GM23338 (cell line): ENCODE measurements at regions not wholly inside any gene's neighbourhood (a gene's known extent, or its start where the extent isn't known, plus 50 kb on each side); places are given as distances from the start of the nearest gene placed in this dataset.

ENCODE experiments used
- ATAC-seq: fragments of 200-7000 bp; cut with Tn5 transposase; 3 replicates; pipeline ENCODE4 v1.9.1; 2020
- DNase-seq: peaks from one replicate; pipeline ENCODE4 v3.0.0-alpha.2; 2015; ENCODE audit warnings: low spot score
- H2AFZ ChIP-seq: fragments of 200-600 bp; sonication (generic); 2 replicates; pipeline ENCODE4 v1.8.0; 2016; ENCODE audit warnings: antibody characterized with exemption, mild to moderate bottlenecking, moderate library complexity
- H3F3A ChIP-seq: fragments of 200-600 bp; sonication (generic); replicated peaks from 2 replicates; pipeline ENCODE4 v1.8.0; 2017; ENCODE audit warnings: antibody characterized with exemption, mixed run types, low read depth
- H3K27ac ChIP-seq: fragments of 200-600 bp; sonication (generic); 2 replicates; pipeline ENCODE4 v1.6.1; 2016; ENCODE audit warnings: low read depth
- H3K27me3 ChIP-seq: fragments of 200-600 bp; sonication (generic); 2 replicates; pipeline ENCODE4 v1.8.0; 2016; ENCODE audit warnings: mild to moderate bottlenecking, mixed run types, moderate library complexity; ENCODE audit not compliant: insufficient read depth
- H3K36me3 ChIP-seq: fragments of 200-600 bp; sonication (generic); 2 replicates; pipeline ENCODE4 v1.8.0; 2016; ENCODE audit warnings: mild to moderate bottlenecking; ENCODE audit not compliant: insufficient read depth
- H3K4me1 ChIP-seq: fragments of 200-600 bp; sonication (generic); 2 replicates; pipeline ENCODE4 v1.8.0; 2016; ENCODE audit warnings: mild to moderate bottlenecking, moderate library complexity; ENCODE audit not compliant: insufficient read depth
- H3K4me2 ChIP-seq: fragments of 200-600 bp; sonication (generic); 2 replicates; pipeline ENCODE4 v1.7.1; 2017; ENCODE audit warnings: mixed run types
- H3K4me3 ChIP-seq: fragments of 200-600 bp; sonication (generic); 2 replicates; pipeline ENCODE4 v1.6.1; 2016; ENCODE audit warnings: mixed run types
- H3K79me2 ChIP-seq: fragments of 200-600 bp; sonication (generic); replicated peaks from 2 replicates; pipeline ENCODE4 v1.8.0; 2017; ENCODE audit warnings: mild to moderate bottlenecking; ENCODE audit not compliant: insufficient read depth
- H3K9me2 ChIP-seq: fragments of 200-600 bp; sonication (generic); 2 replicates; pipeline ENCODE4 v1.8.0; 2017; ENCODE audit not compliant: insufficient read depth
- H4K20me1 ChIP-seq: fragments of 200-600 bp; sonication (generic); replicated peaks from 2 replicates; pipeline ENCODE4 v1.8.0; 2017; ENCODE audit warnings: mild to moderate bottlenecking; ENCODE audit not compliant: insufficient read depth
- H3K27ac Mint-ChIP-seq: 2 replicates; pipeline ENCODE4 v1.8.0; 2020; ENCODE audit warnings: inconsistent platforms, mild to moderate bottlenecking, moderate library complexity, mixed read lengths
- H3K27me3 Mint-ChIP-seq: 3 replicates; pipeline ENCODE4 v1.8.0; 2022; ENCODE audit warnings: low read depth, mild to moderate bottlenecking, moderate library complexity, mixed read lengths, inconsistent platforms; ENCODE audit not compliant: insufficient read depth, poor library complexity
- H3K36me3 Mint-ChIP-seq: 3 replicates; pipeline ENCODE4 v1.8.0; 2021; ENCODE audit warnings: low read depth, mild to moderate bottlenecking, inconsistent platforms, moderate library complexity, mixed read lengths
- H3K4me1 Mint-ChIP-seq: 3 replicates; pipeline ENCODE4 v1.8.0; 2020; ENCODE audit warnings: mild to moderate bottlenecking, inconsistent platforms, mixed read lengths
- H3K4me3 Mint-ChIP-seq: 3 replicates; pipeline ENCODE4 v1.8.0; 2021; ENCODE audit warnings: moderate library complexity, mild to moderate bottlenecking, inconsistent platforms, mixed read lengths
- H3K9me3 Mint-ChIP-seq: 3 replicates; pipeline ENCODE4 v1.8.0; 2020; ENCODE audit warnings: moderate library complexity, mild to moderate bottlenecking, inconsistent platforms, mixed read lengths
- CREB1 ChIP-seq: fragments of 250-450 bp; sonication (Bioruptor Pico); IDR thresholded peaks from 2 replicates; pipeline ENCODE4 v1.5.0; 2020; ENCODE audit warnings: low read depth, mild to moderate bottlenecking, moderate library complexity
- CTCF ChIP-seq, 2 experiments: fragments of 200-600 bp in 1 of 2; sonication (generic) in 1 of 2; conservative IDR thresholded peaks; 2 replicates each; pipeline versions ENCODE4 v1.5.1 to v1.6.1; 2016 to 2017; ENCODE audit warnings: antibody characterized with exemption in 2 of 2, low read depth in 2 of 2, mild to moderate bottlenecking in 2 of 2, moderate library complexity in 1 of 2
- EZH2 ChIP-seq: fragments of 200-600 bp; sonication (generic); IDR thresholded peaks from one replicate; pipeline ENCODE4 v1.8.0; 2017; ENCODE audit warnings: antibody characterized with exemption, mild to moderate bottlenecking, low read depth; ENCODE audit not compliant: unreplicated experiment
- EZH2phosphoT487 ChIP-seq: fragments of 200-600 bp; sonication (generic); IDR thresholded peaks from one replicate; pipeline ENCODE4 v1.8.1; 2018; ENCODE audit warnings: antibody characterized with exemption; ENCODE audit not compliant: unreplicated experiment
- JUNB ChIP-seq: IDR thresholded peaks from one replicate; pipeline ENCODE4 v1.6.1; 2016; ENCODE audit warnings: antibody characterized with exemption; ENCODE audit not compliant: unreplicated experiment
- NANOG ChIP-seq: IDR thresholded peaks from 2 replicates; pipeline ENCODE4 v1.6.1; 2016; ENCODE audit warnings: antibody characterized with exemption, borderline replicate concordance
- POLR2AphosphoS5 ChIP-seq: IDR thresholded peaks from 2 replicates; pipeline ENCODE4 v1.6.1; 2016; ENCODE audit warnings: antibody characterized with exemption, low read depth
- STAT1 ChIP-seq: IDR thresholded peaks from one replicate; pipeline ENCODE4 v1.6.1; 2016; ENCODE audit warnings: antibody characterized with exemption; ENCODE audit not compliant: unreplicated experiment
- ZNF114 ChIP-seq: fragments of 250-450 bp; sonication (Bioruptor Pico); IDR thresholded peaks from 2 replicates; pipeline ENCODE4 v1.5.0; 2020; ENCODE audit warnings: mild to moderate bottlenecking, moderate library complexity
- ZNF331 ChIP-seq: fragments of 250-450 bp; sonication (Bioruptor Pico); IDR thresholded peaks from 2 replicates; pipeline ENCODE4 v1.5.0; 2020; ENCODE audit warnings: low read depth, mild to moderate bottlenecking, moderate library complexity
- ZNF462 ChIP-seq: fragments of 250-450 bp; sonication (Bioruptor Pico); IDR thresholded peaks from 2 replicates; pipeline ENCODE4 v1.5.0; 2020; ENCODE audit warnings: mild to moderate bottlenecking, moderate library complexity
- TF ChIP-seq, protein P1 (sequence below): IDR thresholded peaks from 2 replicates; pipeline ENCODE4 v1.6.1; 2016; ENCODE audit warnings: antibody characterized with exemption
- TF ChIP-seq, protein P2 (sequence below): IDR thresholded peaks from one replicate; pipeline ENCODE4 v1.6.1; 2018; ENCODE audit warnings: antibody characterized with exemption; ENCODE audit not compliant: unreplicated experiment

DNA sequence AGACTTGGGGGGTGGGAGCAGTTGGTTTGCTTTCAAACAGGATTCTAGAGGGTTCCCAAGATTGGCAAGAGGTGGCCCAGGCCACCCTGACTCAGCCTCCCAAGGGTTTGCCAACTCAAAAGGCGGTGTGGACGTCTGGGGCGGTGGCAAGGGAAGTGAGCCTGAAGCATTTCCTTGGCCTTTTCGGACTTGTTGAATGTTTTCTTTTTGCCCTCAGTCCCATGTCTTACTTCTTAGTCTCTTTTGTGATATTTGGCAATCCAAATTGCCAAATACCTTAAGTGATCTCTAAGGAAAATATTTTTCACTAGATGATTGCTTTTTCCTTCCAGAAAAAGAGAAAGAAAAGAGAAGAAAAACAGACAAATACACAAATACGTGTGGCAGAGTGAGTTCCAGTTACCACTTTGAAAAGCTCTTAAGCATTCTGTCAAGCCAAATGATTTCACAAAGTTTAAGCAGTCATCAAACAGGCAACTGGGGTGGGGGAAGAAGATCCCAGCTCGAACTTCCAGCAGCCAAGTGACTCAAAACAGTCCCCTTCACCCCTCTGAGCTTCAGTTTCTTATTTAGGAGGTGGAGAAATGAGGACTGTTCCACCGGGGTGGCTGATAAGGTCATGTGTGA, 374.6 kb upstream of the USP24 start:
- no peak for TF ChIP-seq STAT1
- TF ChIP-seq, protein P1, sequence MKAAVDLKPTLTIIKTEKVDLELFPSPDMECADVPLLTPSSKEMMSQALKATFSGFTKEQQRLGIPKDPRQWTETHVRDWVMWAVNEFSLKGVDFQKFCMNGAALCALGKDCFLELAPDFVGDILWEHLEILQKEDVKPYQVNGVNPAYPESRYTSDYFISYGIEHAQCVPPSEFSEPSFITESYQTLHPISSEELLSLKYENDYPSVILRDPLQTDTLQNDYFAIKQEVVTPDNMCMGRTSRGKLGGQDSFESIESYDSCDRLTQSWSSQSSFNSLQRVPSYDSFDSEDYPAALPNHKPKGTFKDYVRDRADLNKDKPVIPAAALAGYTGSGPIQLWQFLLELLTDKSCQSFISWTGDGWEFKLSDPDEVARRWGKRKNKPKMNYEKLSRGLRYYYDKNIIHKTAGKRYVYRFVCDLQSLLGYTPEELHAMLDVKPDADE: no peak
- TF ChIP-seq CTCF (conservative IDR thresholded peaks at IDR 0.05; ENCODE audit: low read depth in 2 of 2): no peak
- TF ChIP-seq EZH2: no peak
- no peak for TF ChIP-seq POLR2AphosphoS5
- TF ChIP-seq NANOG: no peak
- TF ChIP-seq CREB1 (CRISPR knock-in tag): no peak
- no peak for TF ChIP-seq ZNF114 (CRISPR knock-in tag)
- TF ChIP-seq, protein P2, sequence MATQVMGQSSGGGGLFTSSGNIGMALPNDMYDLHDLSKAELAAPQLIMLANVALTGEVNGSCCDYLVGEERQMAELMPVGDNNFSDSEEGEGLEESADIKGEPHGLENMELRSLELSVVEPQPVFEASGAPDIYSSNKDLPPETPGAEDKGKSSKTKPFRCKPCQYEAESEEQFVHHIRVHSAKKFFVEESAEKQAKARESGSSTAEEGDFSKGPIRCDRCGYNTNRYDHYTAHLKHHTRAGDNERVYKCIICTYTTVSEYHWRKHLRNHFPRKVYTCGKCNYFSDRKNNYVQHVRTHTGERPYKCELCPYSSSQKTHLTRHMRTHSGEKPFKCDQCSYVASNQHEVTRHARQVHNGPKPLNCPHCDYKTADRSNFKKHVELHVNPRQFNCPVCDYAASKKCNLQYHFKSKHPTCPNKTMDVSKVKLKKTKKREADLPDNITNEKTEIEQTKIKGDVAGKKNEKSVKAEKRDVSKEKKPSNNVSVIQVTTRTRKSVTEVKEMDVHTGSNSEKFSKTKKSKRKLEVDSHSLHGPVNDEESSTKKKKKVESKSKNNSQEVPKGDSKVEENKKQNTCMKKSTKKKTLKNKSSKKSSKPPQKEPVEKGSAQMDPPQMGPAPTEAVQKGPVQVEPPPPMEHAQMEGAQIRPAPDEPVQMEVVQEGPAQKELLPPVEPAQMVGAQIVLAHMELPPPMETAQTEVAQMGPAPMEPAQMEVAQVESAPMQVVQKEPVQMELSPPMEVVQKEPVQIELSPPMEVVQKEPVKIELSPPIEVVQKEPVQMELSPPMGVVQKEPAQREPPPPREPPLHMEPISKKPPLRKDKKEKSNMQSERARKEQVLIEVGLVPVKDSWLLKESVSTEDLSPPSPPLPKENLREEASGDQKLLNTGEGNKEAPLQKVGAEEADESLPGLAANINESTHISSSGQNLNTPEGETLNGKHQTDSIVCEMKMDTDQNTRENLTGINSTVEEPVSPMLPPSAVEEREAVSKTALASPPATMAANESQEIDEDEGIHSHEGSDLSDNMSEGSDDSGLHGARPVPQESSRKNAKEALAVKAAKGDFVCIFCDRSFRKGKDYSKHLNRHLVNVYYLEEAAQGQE: no peak
- no peak for TF ChIP-seq ZNF462 (CRISPR knock-in tag)
- no peak for TF ChIP-seq ZNF331 (CRISPR knock-in tag)
- TF ChIP-seq EZH2phosphoT487: no peak
- TF ChIP-seq JUNB: no peak

More for the DNA sequence above, 374.6 kb upstream of the USP24 start:
- DNase-seq (no peak), ATAC-seq (no peak)
- Histone ChIP-seq H3K27me3 (no peaks in the 10 kb centered on the region), H3K4me2 (no peak overlapping the region), H2AFZ (peak overlapping the region; percentile 52; the same call in 1 of the 2 replicates), H3K27ac (no peak overlapping the region), H3K79me2 (no peaks in the 10 kb centered on the region), H3K9me2 (peaks cover 9% of the 10 kb centered on the region), H3F3A (no peaks in the 10 kb centered on the region), H3K4me1 (peaks cover 6% of the 10 kb centered on the region), H3K36me3 (no peaks in the 10 kb centered on the region), H3K4me3 (no peak overlapping the region), H4K20me1 (no peaks in the 10 kb centered on the region)
- Mint-ChIP-seq H3K27ac (no peak overlapping the region; the same call in 1 of the 2 replicates), H3K36me3 (no peaks in the 10 kb centered on the region), H3K27me3 (peaks cover 1% of the 10 kb centered on the region), H3K4me1 (peaks cover 8% of the 10 kb centered on the region), H3K9me3 (no peaks in the 10 kb centered on the region), H3K4me3 (no peak overlapping the region)
